ENCODE measurements at regions not wholly inside any gene's neighbourhood (a gene's known extent, or its start where the extent isn't known, plus 50 kb on each side); places are given as distances from the start of the nearest gene placed in this dataset.

GRCh38 chr3:16725972-16726371 lies 120.7 kb upstream of the DAZL start:
- WGBS (ENCODE audit: insufficient coverage, insufficient replicate concordance, low lambda C conversion rate, missing lambda C conversion rate) = 0% methylated on average over 1 of the region's 1 CpG
- CTCF ChIA-PET = no interaction called here
- SMC1A ChIA-PET (ENCODE audit: uncharacterized antibody, unreplicated experiment) = no interaction called here

More at GRCh38 chr3:16725972-16726371, 120.7 kb upstream of the DAZL start:
- H3K9me3 ChIP-seq (replicated peaks; ENCODE audit: control insufficient read depth, insufficient read depth, low read length) = peaks cover 6% of the 10 kb centered on the region
- no peaks in the 10 kb centered on the region for H3K27me3 ChIP-seq (replicated peaks in 1 of 2; ENCODE audit: control insufficient read depth in 2 of 2, insufficient read depth in 2 of 2, low read length in 1 of 2)
- no peaks in the 10 kb centered on the region for H3K79me2 ChIP-seq (ENCODE audit: control insufficient read depth, insufficient read depth, low read length)
- intact Hi-C loops (cut with micrococcal nuclease; ENCODE audit: unreplicated experiment) = no loop called here
- no peak overlapping the region for H3K4me2 ChIP-seq (ENCODE audit: control insufficient read depth, insufficient read depth)
- DNase-seq (ENCODE audit: low read depth, low spot score) = no peak
- no peak overlapping the region for H3K27ac ChIP-seq (ENCODE audit: control insufficient read depth, insufficient read depth)
- H3K36me3 ChIP-seq (ENCODE audit: control insufficient read depth in 2 of 2, insufficient read depth in 2 of 2, low read length in 1 of 2) = no peaks in the 10 kb centered on the region
- BruUV-seq (replicated peaks) = no TSS peak
- no peak for FAIRE-seq
- no peak overlapping the region for H3K4me3 ChIP-seq
- ChIA-PET POLR2A (no interaction called here), RAD21 (ENCODE audit: unreplicated experiment) (no interaction called here)
- in situ Hi-C loops (cut with MboI) = no loop called here
- TF ChIP-seq SP1 (IDR thresholded peaks at IDR 0.05; ENCODE audit: low read depth, low read length) (no peak), USF1 (IDR thresholded peaks at IDR 0.05; ENCODE audit: borderline replicate concordance, extremely low read length, insufficient read depth, low read depth, low read length) (no peak), MXI1 (IDR thresholded peaks at IDR 0.05; ENCODE audit: low read depth, low read length) (no peak), ETV6 (conservative IDR thresholded peaks at IDR 0.05 in 1 of 2, IDR thresholded peaks at IDR 0.05 in 1 of 2; ENCODE audit: borderline replicate concordance in 1 of 2, low read depth in 1 of 2) (no peak), STAT3 (IDR thresholded peaks at IDR 0.05; ENCODE audit: low read depth, low read length) (no peak), TCF12 (IDR thresholded peaks at IDR 0.05; ENCODE audit: low read depth, low read length) (no peak), TCF7 (IDR thresholded peaks at IDR 0.05; ENCODE audit: borderline replicate concordance) (no peak), CEBPB (IDR thresholded peaks at IDR 0.05; ENCODE audit: borderline replicate concordance in 1 of 2, low read depth in 2 of 2, low read length in 2 of 2) (no peak), POLR2AphosphoS5 (IDR thresholded peaks at IDR 0.05; ENCODE audit: low read length) (no peak), E2F4 (IDR thresholded peaks at IDR 0.05; ENCODE audit: low read depth, low read length) (no peak), ZZZ3 (IDR thresholded peaks at IDR 0.05; ENCODE audit: control insufficient read depth, insufficient read length, low read depth) (no peak), LARP7 (IDR thresholded peaks at IDR 0.05) (no peak), NBN (IDR thresholded peaks at IDR 0.05) (no peak), HSF1 (IDR thresholded peaks at IDR 0.05; ENCODE audit: low read depth, low read length) (no peak), MTA2 (IDR thresholded peaks at IDR 0.05; ENCODE audit: low read depth) (no peak)
- TF ChIP-seq, protein P1, sequence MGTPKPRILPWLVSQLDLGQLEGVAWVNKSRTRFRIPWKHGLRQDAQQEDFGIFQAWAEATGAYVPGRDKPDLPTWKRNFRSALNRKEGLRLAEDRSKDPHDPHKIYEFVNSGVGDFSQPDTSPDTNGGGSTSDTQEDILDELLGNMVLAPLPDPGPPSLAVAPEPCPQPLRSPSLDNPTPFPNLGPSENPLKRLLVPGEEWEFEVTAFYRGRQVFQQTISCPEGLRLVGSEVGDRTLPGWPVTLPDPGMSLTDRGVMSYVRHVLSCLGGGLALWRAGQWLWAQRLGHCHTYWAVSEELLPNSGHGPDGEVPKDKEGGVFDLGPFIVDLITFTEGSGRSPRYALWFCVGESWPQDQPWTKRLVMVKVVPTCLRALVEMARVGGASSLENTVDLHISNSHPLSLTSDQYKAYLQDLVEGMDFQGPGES (IDR thresholded peaks at IDR 0.05) = no peak
- TF ChIP-seq, protein P2, sequence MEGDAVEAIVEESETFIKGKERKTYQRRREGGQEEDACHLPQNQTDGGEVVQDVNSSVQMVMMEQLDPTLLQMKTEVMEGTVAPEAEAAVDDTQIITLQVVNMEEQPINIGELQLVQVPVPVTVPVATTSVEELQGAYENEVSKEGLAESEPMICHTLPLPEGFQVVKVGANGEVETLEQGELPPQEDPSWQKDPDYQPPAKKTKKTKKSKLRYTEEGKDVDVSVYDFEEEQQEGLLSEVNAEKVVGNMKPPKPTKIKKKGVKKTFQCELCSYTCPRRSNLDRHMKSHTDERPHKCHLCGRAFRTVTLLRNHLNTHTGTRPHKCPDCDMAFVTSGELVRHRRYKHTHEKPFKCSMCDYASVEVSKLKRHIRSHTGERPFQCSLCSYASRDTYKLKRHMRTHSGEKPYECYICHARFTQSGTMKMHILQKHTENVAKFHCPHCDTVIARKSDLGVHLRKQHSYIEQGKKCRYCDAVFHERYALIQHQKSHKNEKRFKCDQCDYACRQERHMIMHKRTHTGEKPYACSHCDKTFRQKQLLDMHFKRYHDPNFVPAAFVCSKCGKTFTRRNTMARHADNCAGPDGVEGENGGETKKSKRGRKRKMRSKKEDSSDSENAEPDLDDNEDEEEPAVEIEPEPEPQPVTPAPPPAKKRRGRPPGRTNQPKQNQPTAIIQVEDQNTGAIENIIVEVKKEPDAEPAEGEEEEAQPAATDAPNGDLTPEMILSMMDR (IDR thresholded peaks at IDR 0.05 in 2 of 3, conservative IDR thresholded peaks at IDR 0.05 in 1 of 3; ENCODE audit: control insufficient read depth in 2 of 3, extremely low read depth in 1 of 3, insufficient read depth in 1 of 3, low read depth in 3 of 3, low read length in 3 of 3) = no peak
- H3K4me1 ChIP-seq (ENCODE audit: control insufficient read depth, insufficient read depth, low read length) = no peaks in the 10 kb centered on the region
- no peaks in the 10 kb centered on the region for H4K20me1 ChIP-seq (ENCODE audit: control insufficient read depth, insufficient read depth)
- no peak overlapping the region for H2AFZ ChIP-seq (ENCODE audit: control insufficient read depth, low read depth, low read length)
- no peak for ATAC-seq
- no peak overlapping the region for H3K9ac ChIP-seq (ENCODE audit: control insufficient read depth, insufficient read depth, low read length)
